GM19238 (cell line): ENCODE measurements at regions not wholly inside any gene's neighbourhood (a gene's known extent, or its start where the extent isn't known, plus 50 kb on each side); places are given as distances from the start of the nearest gene placed in this dataset.
"Not testable (repeated sequence)": the region's sequence is repeated elsewhere in the genome, so short reads cannot be mapped to it uniquely, and the experiment has no call there.

ENCODE experiments used
- DNase-seq: peaks from one replicate; pipeline ENCODE4 v3.0.0; 2011; ENCODE audit warnings: low spot score; ENCODE audit not compliant: insufficient read length

DNA sequence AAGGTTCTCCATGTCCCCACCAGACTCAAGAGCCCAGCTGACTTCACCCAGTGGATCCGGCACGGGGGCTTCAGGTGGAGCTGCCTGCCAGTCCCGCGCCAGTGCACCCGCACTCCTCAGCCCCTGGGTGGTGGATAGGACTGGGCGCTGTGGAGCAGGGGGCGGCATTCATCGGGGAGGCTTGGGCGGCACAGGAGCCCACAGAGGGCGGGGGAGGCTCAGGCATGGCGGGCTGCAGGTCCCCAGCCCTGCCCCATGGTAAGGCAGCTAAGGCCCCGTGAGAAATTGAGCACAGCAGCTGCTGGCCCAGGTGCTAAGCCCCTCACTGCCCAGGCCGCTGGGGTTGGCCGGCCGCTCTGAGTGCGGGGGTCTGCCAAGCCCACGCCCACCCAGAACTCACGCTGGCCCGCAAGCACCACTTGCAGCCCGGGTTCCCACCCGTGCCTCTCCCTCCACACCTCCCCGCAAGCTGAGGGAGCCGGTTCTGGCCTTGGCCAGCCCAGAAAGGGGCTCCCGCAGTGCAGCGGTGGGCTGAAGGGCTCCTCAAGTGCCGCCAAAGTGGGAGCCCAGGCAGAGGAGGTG is 1737.7 kb downstream of the ARAP2 start:
- not testable (repeated sequence) for DNase-seq

- DNase-seq = no peak
These were observed 1731.7 kb downstream of the ARAP2 start for GRCh38 chr4:34512616-34513015.

DNA sequence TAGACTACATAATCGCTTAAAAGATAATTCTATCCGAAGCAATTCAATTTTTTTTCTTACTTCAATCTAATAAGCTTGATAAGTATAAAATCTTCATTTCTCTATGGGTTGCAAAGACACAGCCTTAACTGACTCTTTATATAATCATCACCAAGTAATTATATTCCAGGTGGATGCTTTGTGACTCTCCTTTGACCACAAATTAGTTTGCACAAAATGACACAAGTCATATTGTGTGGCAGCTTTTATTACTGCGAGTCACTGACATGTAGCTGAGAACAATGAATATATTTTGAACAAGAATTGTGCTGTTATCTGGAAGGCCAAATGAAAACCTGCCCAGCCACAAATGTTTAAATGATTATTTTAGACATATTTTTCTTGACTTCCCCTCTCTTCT is 1727.8 kb downstream of the ARAP2 start:
- no peak for DNase-seq

GRCh38 chr4:34534916-34535315 is 1709.4 kb downstream of the ARAP2 start:
- DNase-seq = no peak

GRCh38 chr4:34566091-34566490 is 1678.2 kb downstream of the ARAP2 start:
- no peak for DNase-seq

DNA sequence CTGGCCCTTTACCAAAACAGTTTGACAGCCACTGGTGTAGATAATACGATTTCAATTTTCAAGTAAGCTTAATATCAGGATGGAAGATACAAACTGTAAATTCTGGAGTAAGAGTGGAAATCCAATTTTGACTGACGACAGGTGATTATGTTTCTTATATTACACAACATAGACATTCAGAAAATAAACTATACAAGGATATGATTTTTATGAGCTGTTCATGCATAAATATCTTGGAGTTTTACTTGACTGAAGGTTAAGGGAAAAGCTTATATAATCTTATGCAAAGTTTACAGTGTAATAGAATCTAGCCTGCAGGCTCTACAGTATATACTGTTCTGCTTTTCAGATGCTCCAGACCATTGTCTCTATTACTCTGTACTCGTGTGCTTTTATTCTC is 1672.3 kb downstream of the ARAP2 start:
- no peak for DNase-seq

DNA sequence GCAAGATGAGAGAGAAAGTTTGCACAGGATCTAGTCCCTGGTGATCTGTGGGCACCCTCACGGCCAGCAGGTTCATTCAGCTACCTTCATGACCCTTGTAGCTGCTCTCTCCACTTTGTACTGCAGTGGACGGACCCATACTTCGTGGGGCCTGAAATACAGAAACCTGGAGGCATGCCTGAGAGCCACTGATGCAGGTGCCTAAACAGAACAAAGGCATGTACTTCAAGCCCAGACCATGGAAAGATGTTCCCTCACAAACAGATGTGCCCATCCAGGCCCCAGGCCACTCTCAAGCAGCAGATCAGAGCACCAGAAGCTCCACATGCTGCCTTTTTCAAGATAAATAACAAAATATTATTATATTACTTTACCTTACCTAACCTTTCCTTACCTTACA is 1629.0 kb downstream of the ARAP2 start:
- no peak for DNase-seq

DNA sequence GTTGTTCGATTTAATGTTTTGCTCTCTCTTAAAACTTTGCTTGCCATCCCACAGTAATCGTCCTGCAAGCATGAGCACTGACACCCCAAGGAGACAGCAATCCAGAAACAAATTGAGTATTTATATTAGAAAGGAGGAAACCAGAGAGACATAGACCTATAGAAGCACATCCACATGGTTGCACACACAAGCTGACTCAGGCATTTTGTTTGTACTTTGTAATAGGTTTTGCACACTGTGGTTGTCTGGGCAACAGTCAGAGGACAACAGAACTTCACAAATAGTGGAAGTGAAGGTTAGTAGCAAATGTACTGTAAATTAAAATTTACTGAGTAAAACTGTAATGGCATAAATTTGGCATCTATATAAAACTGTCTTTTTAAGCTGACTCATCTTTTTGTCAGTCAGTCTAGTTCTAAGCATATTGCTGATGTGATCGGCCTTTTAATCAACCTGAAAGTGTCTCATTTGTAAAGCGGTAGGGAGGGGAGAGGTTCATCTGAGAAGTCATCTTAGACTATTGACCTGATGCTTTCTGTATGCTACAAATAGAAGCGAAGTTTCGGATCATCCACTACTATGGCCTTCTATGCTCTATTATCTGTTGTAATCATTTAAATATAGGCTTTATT is 1624.7 kb downstream of the ARAP2 start:
- DNase-seq = no peak

DNA sequence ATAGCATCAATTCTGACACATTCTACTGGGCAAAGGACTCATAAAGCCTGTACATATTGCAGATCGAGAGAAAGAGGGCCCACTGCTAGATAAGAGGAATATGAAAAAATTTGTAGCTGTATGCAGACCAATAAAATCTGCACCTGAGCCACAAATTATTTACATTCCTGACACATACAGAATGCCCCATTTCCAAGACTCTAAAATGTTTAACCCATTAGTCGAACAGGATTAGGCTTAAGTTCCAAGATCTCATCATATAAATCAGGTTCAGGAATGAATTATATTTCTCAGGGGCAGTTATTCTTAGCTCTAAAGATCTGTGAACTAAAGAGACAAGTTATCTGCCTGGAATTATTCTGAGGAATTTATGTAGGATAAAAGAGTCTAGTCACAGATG is 1615.8 kb downstream of the ARAP2 start:
- no peak for DNase-seq

DNA sequence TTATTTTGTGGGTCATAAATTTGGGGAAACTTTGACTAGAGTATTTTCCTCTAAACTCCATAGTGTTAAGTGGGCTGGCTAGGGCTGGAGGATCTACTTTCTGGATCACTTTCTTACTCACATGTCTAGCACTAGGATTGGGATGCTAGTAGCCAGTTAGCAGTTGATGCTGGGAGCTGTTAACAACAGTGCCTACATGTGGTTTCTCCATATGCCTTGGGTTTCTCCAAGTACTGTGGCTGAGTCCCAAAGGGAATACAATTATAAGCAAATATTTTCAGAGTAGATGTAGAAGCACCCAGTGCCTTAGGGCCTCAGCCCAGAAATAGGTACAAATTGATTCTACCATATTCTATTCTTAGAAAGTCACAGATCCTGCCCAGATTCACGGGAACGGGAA is 1614.9 kb downstream of the ARAP2 start:
- no peak for DNase-seq

- DNase-seq = no peak
These were observed 1611.1 kb downstream of the ARAP2 start for GRCh38 chr4:34633241-34633640.

GRCh38 chr4:34636623-34637022 is 1607.7 kb downstream of the ARAP2 start:
- DNase-seq = no peak

- no peak for DNase-seq
These were observed 1600.8 kb downstream of the ARAP2 start for GRCh38 chr4:34643476-34643875.

DNA sequence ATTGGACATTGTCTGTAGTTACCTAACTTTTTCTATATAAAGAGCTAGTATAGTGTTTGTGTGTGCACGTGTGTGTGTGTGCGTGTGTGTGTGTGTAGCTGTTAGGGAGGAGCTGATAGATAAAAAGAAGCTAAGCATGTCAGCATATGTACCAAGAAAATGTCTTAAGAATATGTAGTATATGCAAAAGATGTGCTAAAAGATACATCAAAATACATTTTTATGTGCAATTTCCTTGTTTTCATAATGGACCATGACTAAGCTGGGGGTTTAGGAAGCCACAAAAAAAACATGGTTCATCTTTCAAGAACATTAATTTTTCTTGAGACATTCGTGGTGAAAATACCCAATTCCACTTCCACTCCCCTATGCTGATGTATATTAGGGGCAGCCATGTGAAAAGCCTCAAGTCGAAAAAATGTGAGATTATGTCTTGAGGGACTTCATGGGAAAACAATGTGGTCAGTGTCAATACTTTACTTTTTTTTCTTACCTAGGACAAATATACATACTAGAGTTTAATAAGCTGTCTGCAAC is 1599.7 kb downstream of the ARAP2 start:
- no peak for DNase-seq

DNA sequence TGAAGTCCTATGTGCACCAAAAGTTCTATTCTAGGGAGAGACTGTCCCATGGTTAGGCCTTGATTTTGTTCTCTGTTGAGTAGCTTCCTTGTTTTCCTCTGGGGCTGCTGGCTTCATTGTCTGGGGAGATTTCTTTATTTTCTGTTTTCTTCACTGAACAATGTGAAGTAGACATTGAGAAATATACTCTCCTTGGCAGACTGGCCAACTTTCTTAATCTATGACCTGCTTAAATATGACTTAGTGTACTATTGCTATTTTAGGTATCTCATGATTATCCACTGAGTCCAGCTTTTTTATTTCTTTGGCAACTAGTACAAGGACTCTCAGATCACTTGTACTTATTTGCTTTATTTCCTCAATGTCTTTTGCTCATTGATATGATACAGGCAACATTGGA is 1594.6 kb downstream of the ARAP2 start:
- no peak for DNase-seq

DNA sequence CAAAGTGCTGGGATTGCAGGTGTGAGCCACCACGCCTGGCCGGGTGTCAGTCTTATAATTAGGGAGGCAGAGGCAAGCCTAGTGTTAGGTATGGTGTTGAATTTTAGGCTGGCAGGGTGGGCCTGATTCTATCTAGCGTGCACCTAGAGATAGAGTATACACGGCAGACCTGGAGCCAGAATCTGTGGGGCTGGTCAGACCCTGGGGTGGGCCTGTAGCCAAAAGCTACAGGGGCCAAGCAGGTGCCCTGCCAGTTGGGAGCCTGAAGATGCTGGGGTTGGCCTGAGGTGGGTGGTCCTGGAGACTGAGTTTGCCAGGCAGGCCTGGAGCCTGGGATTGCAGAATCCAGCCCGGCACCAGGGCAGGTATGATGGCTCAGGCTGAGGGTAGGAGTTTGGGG is 1580.3 kb downstream of the ARAP2 start:
- no peak for DNase-seq

- no peak for DNase-seq
These were observed 1567.9 kb downstream of the ARAP2 start for GRCh38 chr4:34676400-34676799.

DNA sequence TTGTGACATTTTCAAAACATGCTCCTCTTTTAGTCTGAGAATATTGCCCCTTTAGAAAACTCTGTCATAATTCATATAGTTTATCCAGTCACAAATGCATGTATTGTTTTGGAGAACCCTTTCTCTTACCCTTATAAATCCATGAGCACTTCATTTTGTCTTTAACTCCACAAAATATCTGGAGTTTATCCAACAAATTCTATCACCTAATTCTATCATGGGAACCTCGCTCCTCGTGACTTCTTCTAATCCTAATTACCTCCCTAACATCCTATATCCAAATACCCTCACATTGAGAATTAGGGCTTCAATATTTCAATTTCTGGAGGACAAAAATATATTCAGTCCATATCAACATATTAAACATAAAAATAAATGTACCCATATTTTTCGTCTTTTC is 1565.9 kb downstream of the ARAP2 start:
- DNase-seq = no peak

GRCh38 chr4:34679228-34679627 is 1565.1 kb downstream of the ARAP2 start:
- no peak for DNase-seq

GRCh38 chr4:34709564-34709963 is 1534.8 kb downstream of the ARAP2 start:
- no peak for DNase-seq

- no peak for DNase-seq
These were observed 1525.6 kb downstream of the ARAP2 start for GRCh38 chr4:34718576-34719245.

GRCh38 chr4:34720571-34720970 is 1523.7 kb downstream of the ARAP2 start:
- no peak for DNase-seq

DNA sequence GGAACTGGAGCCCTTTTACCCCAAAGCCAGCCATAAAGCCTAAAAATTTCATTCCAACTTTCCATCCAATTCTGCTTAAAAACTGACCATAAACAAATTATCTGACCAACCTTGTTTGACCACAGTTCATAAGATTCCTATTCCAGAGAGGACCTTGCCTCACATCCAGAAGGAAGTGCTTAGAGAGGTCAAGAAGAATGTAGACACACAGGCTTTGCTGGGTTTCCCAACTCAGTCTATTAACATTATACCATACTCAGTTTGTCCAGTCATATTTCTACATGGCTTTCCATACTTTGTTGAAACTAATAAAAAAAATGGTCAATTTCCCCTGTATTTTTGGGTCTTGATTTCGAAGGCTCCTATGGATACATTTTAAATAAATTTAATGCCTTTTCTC is 1522.5 kb downstream of the ARAP2 start:
- no peak for DNase-seq
